SK-N-SH treated with all-trans-retinoic acid at 6 μM for 48 hours (cell line): ENCODE measurements at regions not wholly inside any gene's neighbourhood (a gene's known extent, or its start where the extent isn't known, plus 50 kb on each side); places are given as distances from the start of the nearest gene placed in this dataset.

ENCODE experiments used
- ATAC-seq: fragments of 200-7000 bp; cut with Tn5 transposase; 3 replicates; pipeline ENCODE4 v1.9.1; 2020; ENCODE audit warnings: mild to moderate bottlenecking, moderate library complexity
- ARNTL ChIP-seq: fragments of 450-650 bp; formaldehyde crosslinking; IDR thresholded peaks from 2 replicates; pipeline ENCODE4 v1.5.0; 2020; ENCODE audit warnings: low read depth, mild to moderate bottlenecking, moderate library complexity, borderline replicate concordance
- CREB5 ChIP-seq: fragments of 250-450 bp; sonication (Bioruptor Pico); IDR thresholded peaks from 2 replicates; pipeline ENCODE4 v1.5.1; 2020; ENCODE audit warnings: low read depth, mild to moderate bottlenecking, moderate library complexity
- CSDC2 ChIP-seq: fragments of 250-450 bp; sonication (Bioruptor Pico); IDR thresholded peaks from 2 replicates; pipeline ENCODE4 v1.5.0; 2020; ENCODE audit warnings: mild to moderate bottlenecking, moderate library complexity
- CSRNP3 ChIP-seq: fragments of 250-450 bp; sonication (Bioruptor Pico); IDR thresholded peaks from 2 replicates; pipeline ENCODE4 v1.5.1; 2021; ENCODE audit warnings: mild to moderate bottlenecking, moderate library complexity
- ESRRG ChIP-seq: fragments of 250-450 bp; sonication (Bioruptor Pico); IDR thresholded peaks from 2 replicates; pipeline ENCODE4 v1.6.1; 2021; ENCODE audit warnings: mild to moderate bottlenecking
- GLIS3 ChIP-seq: fragments of 250-450 bp; sonication (Bioruptor Pico); IDR thresholded peaks from 2 replicates; pipeline ENCODE4 v1.5.0; 2020; ENCODE audit warnings: mild to moderate bottlenecking, moderate library complexity
- ISL1 ChIP-seq: fragments of 250-450 bp; sonication (Bioruptor Pico); IDR thresholded peaks from 2 replicates; pipeline ENCODE4 v2.1.2; 2022; ENCODE audit warnings: mild to moderate bottlenecking, moderate library complexity
- OSR1 ChIP-seq: fragments of 250-450 bp; sonication (Bioruptor Pico); IDR thresholded peaks from 2 replicates; pipeline ENCODE4 v1.8.0; 2022; ENCODE audit warnings: moderate library complexity, mild to moderate bottlenecking, inconsistent platforms
- PATZ1 ChIP-seq: fragments of 250-450 bp; sonication (Bioruptor Pico); IDR thresholded peaks from 2 replicates; pipeline ENCODE4 v1.8.0; 2020; ENCODE audit warnings: mild to moderate bottlenecking, moderate library complexity, borderline replicate concordance
- POU6F1 ChIP-seq: fragments of 250-450 bp; sonication (Bioruptor Pico); IDR thresholded peaks from 2 replicates; pipeline ENCODE4 v1.8.0; 2021; ENCODE audit warnings: low read depth, mild to moderate bottlenecking, moderate library complexity, borderline replicate concordance
- PPARA ChIP-seq: fragments of 250-450 bp; sonication (Bioruptor Pico); IDR thresholded peaks from 2 replicates; pipeline ENCODE4 v1.5.0; 2020; ENCODE audit warnings: mild to moderate bottlenecking, borderline replicate concordance
- RARB ChIP-seq: fragments of 250-450 bp; sonication (Bioruptor Pico); IDR thresholded peaks from 2 replicates; pipeline ENCODE4 v1.8.0; 2021; ENCODE audit warnings: mild to moderate bottlenecking, moderate library complexity
- SNAI2 ChIP-seq: fragments of 250-450 bp; sonication (Bioruptor Pico); IDR thresholded peaks from 2 replicates; pipeline ENCODE4 v1.5.0; 2020; ENCODE audit warnings: mild to moderate bottlenecking, moderate library complexity
- TCF4 ChIP-seq: fragments of 250-450 bp; sonication (Bioruptor Pico); IDR thresholded peaks from 2 replicates; pipeline ENCODE4 v1.8.0; 2021; ENCODE audit warnings: mild to moderate bottlenecking, moderate library complexity, borderline replicate concordance
- TOX ChIP-seq: fragments of 250-450 bp; sonication (Bioruptor Pico); IDR thresholded peaks from 2 replicates; pipeline ENCODE4 v1.8.0; 2021; ENCODE audit warnings: mild to moderate bottlenecking, moderate library complexity, borderline replicate concordance
- TSHZ2 ChIP-seq: fragments of 250-450 bp; sonication (Bioruptor Pico); IDR thresholded peaks from 2 replicates; pipeline ENCODE4 v1.5.0; 2020; ENCODE audit warnings: mild to moderate bottlenecking, moderate library complexity
- ZC3H10 ChIP-seq: fragments of 250-450 bp; sonication (Bioruptor Pico); IDR thresholded peaks from 2 replicates; pipeline ENCODE4 v1.5.1; 2021; ENCODE audit warnings: mild to moderate bottlenecking, moderate library complexity
- ZFP30 ChIP-seq: fragments of 450-650 bp; formaldehyde crosslinking; IDR thresholded peaks from 2 replicates; pipeline ENCODE4 v1.5.0; 2022; ENCODE audit warnings: mild to moderate bottlenecking, moderate library complexity
- ZNF565 ChIP-seq: fragments of 450-650 bp; formaldehyde crosslinking; conservative IDR thresholded peaks from 2 replicates; pipeline ENCODE4 v1.5.0; 2020; ENCODE audit warnings: low read depth, mild to moderate bottlenecking, moderate library complexity
- ZNF8 ChIP-seq: fragments of 450-650 bp; formaldehyde crosslinking; IDR thresholded peaks from 2 replicates; pipeline ENCODE4 v1.5.0; 2020; ENCODE audit warnings: mild to moderate bottlenecking, moderate library complexity

- TF ChIP-seq CSDC2 (no peak), ZNF565 (CRISPR knock-in tag) (no peak), ISL1 (no peak), RARB (CRISPR knock-in tag) (no peak), SNAI2 (CRISPR knock-in tag) (no peak), POU6F1 (CRISPR knock-in tag) (no peak), TOX (CRISPR knock-in tag) (no peak), ARNTL (CRISPR knock-in tag) (no peak), OSR1 (no peak), PATZ1 (CRISPR knock-in tag) (no peak), ZFP30 (CRISPR knock-in tag) (no peak), CSRNP3 (no peak), ZC3H10 (CRISPR knock-in tag) (no peak), GLIS3 (CRISPR knock-in tag) (no peak), CREB5 (CRISPR knock-in tag) (no peak), ZNF8 (CRISPR knock-in tag) (no peak), TCF4 (CRISPR knock-in tag) (no peak), ESRRG (CRISPR knock-in tag) (no peak)
- ATAC-seq: no peak
Observed at GRCh38 chr21:41037212-41037611, 130.7 kb upstream of the BACE2 start.

GRCh38 chr21:41037936-41038335 lies 130.0 kb upstream of the BACE2 start:
- no peak for TF ChIP-seq PATZ1 (CRISPR knock-in tag)
- TF ChIP-seq CSDC2: no peak
- no peak for TF ChIP-seq TSHZ2 (CRISPR knock-in tag)
- no peak for TF ChIP-seq POU6F1 (CRISPR knock-in tag)
- no peak for TF ChIP-seq ZNF8 (CRISPR knock-in tag)
- TF ChIP-seq ZC3H10 (CRISPR knock-in tag): no peak
- no peak for TF ChIP-seq ESRRG (CRISPR knock-in tag)
- TF ChIP-seq ZNF565 (CRISPR knock-in tag): no peak
- no peak for TF ChIP-seq PPARA (CRISPR knock-in tag)
- TF ChIP-seq CREB5 (CRISPR knock-in tag): no peak
- no peak for TF ChIP-seq SNAI2 (CRISPR knock-in tag)
- no peak for TF ChIP-seq ISL1
- TF ChIP-seq ZFP30 (CRISPR knock-in tag): no peak
- TF ChIP-seq, all 23 proteins: peak for 0
- no peak for ATAC-seq
